GM23338 (cell line): ENCODE measurements at regions not wholly inside any gene's neighbourhood (a gene's known extent, or its start where the extent isn't known, plus 50 kb on each side); places are given as distances from the start of the nearest gene placed in this dataset.

Experiments used
- ATAC-seq: fragments of 200-7000 bp; cut with Tn5 transposase; 3 replicates; pipeline ENCODE4 v1.9.1; 2020
- DNase-seq: peaks from one replicate; pipeline ENCODE4 v3.0.0-alpha.2; 2015; ENCODE audit warnings: low spot score
- H2AFZ ChIP-seq: fragments of 200-600 bp; sonication (generic); 2 replicates; pipeline ENCODE4 v1.8.0; 2016; ENCODE audit warnings: antibody characterized with exemption, mild to moderate bottlenecking, moderate library complexity
- H3F3A ChIP-seq: fragments of 200-600 bp; sonication (generic); replicated peaks from 2 replicates; pipeline ENCODE4 v1.8.0; 2017; ENCODE audit warnings: antibody characterized with exemption, mixed run types, low read depth
- H3K27ac ChIP-seq: fragments of 200-600 bp; sonication (generic); 2 replicates; pipeline ENCODE4 v1.6.1; 2016; ENCODE audit warnings: low read depth
- H3K27me3 ChIP-seq: fragments of 200-600 bp; sonication (generic); 2 replicates; pipeline ENCODE4 v1.8.0; 2016; ENCODE audit warnings: mild to moderate bottlenecking, mixed run types, moderate library complexity; ENCODE audit not compliant: insufficient read depth
- H3K36me3 ChIP-seq: fragments of 200-600 bp; sonication (generic); 2 replicates; pipeline ENCODE4 v1.8.0; 2016; ENCODE audit warnings: mild to moderate bottlenecking; ENCODE audit not compliant: insufficient read depth
- H3K4me1 ChIP-seq: fragments of 200-600 bp; sonication (generic); 2 replicates; pipeline ENCODE4 v1.8.0; 2016; ENCODE audit warnings: mild to moderate bottlenecking, moderate library complexity; ENCODE audit not compliant: insufficient read depth
- H3K4me2 ChIP-seq: fragments of 200-600 bp; sonication (generic); 2 replicates; pipeline ENCODE4 v1.7.1; 2017; ENCODE audit warnings: mixed run types
- H3K4me3 ChIP-seq: fragments of 200-600 bp; sonication (generic); 2 replicates; pipeline ENCODE4 v1.6.1; 2016; ENCODE audit warnings: mixed run types
- H3K79me2 ChIP-seq: fragments of 200-600 bp; sonication (generic); replicated peaks from 2 replicates; pipeline ENCODE4 v1.8.0; 2017; ENCODE audit warnings: mild to moderate bottlenecking; ENCODE audit not compliant: insufficient read depth
- H3K9me2 ChIP-seq: fragments of 200-600 bp; sonication (generic); 2 replicates; pipeline ENCODE4 v1.8.0; 2017; ENCODE audit not compliant: insufficient read depth
- H4K20me1 ChIP-seq: fragments of 200-600 bp; sonication (generic); replicated peaks from 2 replicates; pipeline ENCODE4 v1.8.0; 2017; ENCODE audit warnings: mild to moderate bottlenecking; ENCODE audit not compliant: insufficient read depth
- H3K27ac Mint-ChIP-seq: 2 replicates; pipeline ENCODE4 v1.8.0; 2020; ENCODE audit warnings: inconsistent platforms, mild to moderate bottlenecking, moderate library complexity, mixed read lengths
- H3K27me3 Mint-ChIP-seq: 3 replicates; pipeline ENCODE4 v1.8.0; 2022; ENCODE audit warnings: low read depth, mild to moderate bottlenecking, moderate library complexity, mixed read lengths, inconsistent platforms; ENCODE audit not compliant: insufficient read depth, poor library complexity
- H3K36me3 Mint-ChIP-seq: 3 replicates; pipeline ENCODE4 v1.8.0; 2021; ENCODE audit warnings: low read depth, mild to moderate bottlenecking, inconsistent platforms, moderate library complexity, mixed read lengths
- H3K4me1 Mint-ChIP-seq: 3 replicates; pipeline ENCODE4 v1.8.0; 2020; ENCODE audit warnings: mild to moderate bottlenecking, inconsistent platforms, mixed read lengths
- H3K4me3 Mint-ChIP-seq: 3 replicates; pipeline ENCODE4 v1.8.0; 2021; ENCODE audit warnings: moderate library complexity, mild to moderate bottlenecking, inconsistent platforms, mixed read lengths
- H3K9me3 Mint-ChIP-seq: 3 replicates; pipeline ENCODE4 v1.8.0; 2020; ENCODE audit warnings: moderate library complexity, mild to moderate bottlenecking, inconsistent platforms, mixed read lengths
- CREB1 ChIP-seq: fragments of 250-450 bp; sonication (Bioruptor Pico); IDR thresholded peaks from 2 replicates; pipeline ENCODE4 v1.5.0; 2020; ENCODE audit warnings: low read depth, mild to moderate bottlenecking, moderate library complexity
- CTCF ChIP-seq, 2 experiments: fragments of 200-600 bp in 1 of 2; sonication (generic) in 1 of 2; conservative IDR thresholded peaks; 2 replicates each; pipeline versions ENCODE4 v1.5.1 to v1.6.1; 2016 to 2017; ENCODE audit warnings: antibody characterized with exemption in 2 of 2, low read depth in 2 of 2, mild to moderate bottlenecking in 2 of 2, moderate library complexity in 1 of 2
- ETS1 ChIP-seq: IDR thresholded peaks from 2 replicates; pipeline ENCODE4 v1.6.1; 2016; ENCODE audit warnings: antibody characterized with exemption
- EZH2 ChIP-seq: fragments of 200-600 bp; sonication (generic); IDR thresholded peaks from one replicate; pipeline ENCODE4 v1.8.0; 2017; ENCODE audit warnings: antibody characterized with exemption, mild to moderate bottlenecking, low read depth; ENCODE audit not compliant: unreplicated experiment
- EZH2phosphoT487 ChIP-seq: fragments of 200-600 bp; sonication (generic); IDR thresholded peaks from one replicate; pipeline ENCODE4 v1.8.1; 2018; ENCODE audit warnings: antibody characterized with exemption; ENCODE audit not compliant: unreplicated experiment
- JUNB ChIP-seq: IDR thresholded peaks from one replicate; pipeline ENCODE4 v1.6.1; 2016; ENCODE audit warnings: antibody characterized with exemption; ENCODE audit not compliant: unreplicated experiment
- NANOG ChIP-seq: IDR thresholded peaks from 2 replicates; pipeline ENCODE4 v1.6.1; 2016; ENCODE audit warnings: antibody characterized with exemption, borderline replicate concordance
- POLR2AphosphoS5 ChIP-seq: IDR thresholded peaks from 2 replicates; pipeline ENCODE4 v1.6.1; 2016; ENCODE audit warnings: antibody characterized with exemption, low read depth
- REST ChIP-seq: IDR thresholded peaks from one replicate; pipeline ENCODE4 v1.6.1; 2018; ENCODE audit warnings: antibody characterized with exemption; ENCODE audit not compliant: unreplicated experiment
- STAT1 ChIP-seq: IDR thresholded peaks from one replicate; pipeline ENCODE4 v1.6.1; 2016; ENCODE audit warnings: antibody characterized with exemption; ENCODE audit not compliant: unreplicated experiment
- ZNF114 ChIP-seq: fragments of 250-450 bp; sonication (Bioruptor Pico); IDR thresholded peaks from 2 replicates; pipeline ENCODE4 v1.5.0; 2020; ENCODE audit warnings: mild to moderate bottlenecking, moderate library complexity
- ZNF331 ChIP-seq: fragments of 250-450 bp; sonication (Bioruptor Pico); IDR thresholded peaks from 2 replicates; pipeline ENCODE4 v1.5.0; 2020; ENCODE audit warnings: low read depth, mild to moderate bottlenecking, moderate library complexity
- ZNF462 ChIP-seq: fragments of 250-450 bp; sonication (Bioruptor Pico); IDR thresholded peaks from 2 replicates; pipeline ENCODE4 v1.5.0; 2020; ENCODE audit warnings: mild to moderate bottlenecking, moderate library complexity

- no peak for DNase-seq
- H3K36me3 ChIP-seq = no peaks in the 10 kb centered on the region
- no peak overlapping the region for H3K27ac ChIP-seq
- H3K4me1 Mint-ChIP-seq = no peaks in the 10 kb centered on the region
- H2AFZ ChIP-seq = no peak overlapping the region
- no peaks in the 10 kb centered on the region for H4K20me1 ChIP-seq
- H3K4me1 ChIP-seq = no peaks in the 10 kb centered on the region
- no peaks in the 10 kb centered on the region for H3K27me3 Mint-ChIP-seq
- no peak overlapping the region for H3K4me2 ChIP-seq
- H3K27ac Mint-ChIP-seq = no peak overlapping the region
- no peaks in the 10 kb centered on the region for H3K9me2 ChIP-seq
- no peak overlapping the region for H3K4me3 ChIP-seq
- no peaks in the 10 kb centered on the region for H3F3A ChIP-seq
- H3K4me3 Mint-ChIP-seq = no peak overlapping the region
- H3K79me2 ChIP-seq = no peaks in the 10 kb centered on the region
- no peak for ATAC-seq
- no peaks in the 10 kb centered on the region for H3K36me3 Mint-ChIP-seq
- TF ChIP-seq ETS1 (no peak), JUNB (no peak), CREB1 (CRISPR knock-in tag) (no peak), EZH2phosphoT487 (no peak), POLR2AphosphoS5 (no peak), STAT1 (no peak), ZNF114 (no peak), REST (no peak), CTCF (conservative IDR thresholded peaks at IDR 0.05; ENCODE audit: low read depth in 2 of 2) (no peak), EZH2 (no peak), NANOG (no peak), ZNF462 (CRISPR knock-in tag) (no peak), ZNF331 (no peak)
- H3K9me3 Mint-ChIP-seq = no peaks in the 10 kb centered on the region
- no peaks in the 10 kb centered on the region for H3K27me3 ChIP-seq
These were observed 1057.9 kb downstream of the AMY1C start for GRCh38 chr1:104807590-104807989.
